ENCODE measurements at regions not wholly inside any gene's neighbourhood (a gene's known extent, or its start where the extent isn't known, plus 50 kb on each side); places are given as distances from the start of the nearest gene placed in this dataset.

DNA sequence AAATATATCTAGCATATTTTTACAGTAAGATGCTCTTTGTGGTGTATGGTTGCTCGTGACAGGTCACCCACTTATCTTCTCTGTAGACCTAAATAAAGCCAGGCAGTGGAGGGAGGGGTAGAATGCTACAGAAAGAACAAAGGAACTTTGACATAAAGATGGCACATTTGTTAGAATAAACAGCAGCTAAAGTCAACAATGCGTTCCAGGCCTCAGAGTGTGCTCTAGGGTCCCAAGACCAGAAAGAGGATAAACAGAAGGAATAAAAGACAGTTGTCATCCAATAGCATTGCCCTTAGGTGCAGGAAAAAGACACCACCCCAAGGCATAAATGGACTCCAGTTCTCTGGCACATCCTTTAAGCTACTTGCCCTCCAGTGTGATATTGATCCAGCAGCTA is 523.0 kb upstream of the CDH11 start:
- TF ChIP-seq POLR2A (IDR thresholded peaks at IDR 0.05; ENCODE audit: low read depth, low read length) (no peak), PAX5 (IDR thresholded peaks at IDR 0.05; ENCODE audit: insufficient read depth, low read length, severe bottlenecking) (no peak)
